ENCODE measurements at regions not wholly inside any gene's neighbourhood (a gene's known extent, or its start where the extent isn't known, plus 50 kb on each side); places are given as distances from the start of the nearest gene placed in this dataset.

- FAIRE-seq (peak; percentile 42), DNase-seq (ENCODE audit: low read depth, low spot score) (no peak)
- H3K27me3 ChIP-seq (ENCODE audit: control insufficient read depth in 2 of 2, insufficient read depth in 2 of 2, low read length in 2 of 2), result no peaks in the 10 kb centered on the region
- ChIA-PET POLR2A (interaction anchor here (0.6 kb wide), 1 partner anchor 619 kb away, joined by 3 read pairs; no protein-coding TSS in a partner anchor), CTCF (interaction anchor here (1.0 kb wide), 1 partner anchor 44 kb away, joined by 3 read pairs; no protein-coding TSS in a partner anchor)
- H3K4me1 ChIP-seq (ENCODE audit: control insufficient read depth, extremely low read depth, insufficient read depth, low read length), result peaks cover 38% of the 10 kb centered on the region
- no peak overlapping the region for H3K4me2 ChIP-seq (ENCODE audit: insufficient read depth, low read length)
- H3K9ac ChIP-seq (replicated peaks; ENCODE audit: extremely low read depth, insufficient read depth, low read length), result no peak overlapping the region
- no peak overlapping the region for H3K4me3 ChIP-seq (replicated peaks in 1 of 3; ENCODE audit: insufficient read depth in 1 of 3, low read depth in 1 of 3, low read length in 3 of 3)
- intact Hi-C loops (cut with micrococcal nuclease) (loop anchor here (10.0 kb wide), 1 partner anchor 424 kb away; no protein-coding TSS in a partner anchor), dilution Hi-C loops (cut with MboI; ENCODE audit: extremely low pct_ligation_motif_present, low sequenced_read_pairs) (no loop called here)
- H3K27ac ChIP-seq (ENCODE audit: insufficient read depth, low read depth, low read length), result no peak overlapping the region
- H2AFZ ChIP-seq (ENCODE audit: low read depth, low read length), result no peak overlapping the region
- TF ChIP-seq EZH2 (IDR thresholded peaks at IDR 0.05; ENCODE audit: borderline replicate concordance, low read depth, low read length, severe bottlenecking) (no peak), POLR2A (IDR thresholded peaks at IDR 0.05; ENCODE audit: low read depth, low read length) (no peak), POLR2AphosphoS5 (IDR thresholded peaks at IDR 0.05; ENCODE audit: insufficient read depth, low read depth, low read length) (no peak), JUN (IDR thresholded peaks at IDR 0.05; ENCODE audit: borderline replicate concordance, insufficient read depth, insufficient read length, low read depth) (no peak), MYC (IDR thresholded peaks at IDR 0.05; ENCODE audit: low read depth, low read length) (no peak), GATA2 (IDR thresholded peaks at IDR 0.05; ENCODE audit: insufficient read depth, insufficient read length, low read depth, low read length) (no peak), FOS (IDR thresholded peaks at IDR 0.05; ENCODE audit: borderline replicate concordance, insufficient read depth, low read length) (no peak)
- TF ChIP-seq, protein P1, sequence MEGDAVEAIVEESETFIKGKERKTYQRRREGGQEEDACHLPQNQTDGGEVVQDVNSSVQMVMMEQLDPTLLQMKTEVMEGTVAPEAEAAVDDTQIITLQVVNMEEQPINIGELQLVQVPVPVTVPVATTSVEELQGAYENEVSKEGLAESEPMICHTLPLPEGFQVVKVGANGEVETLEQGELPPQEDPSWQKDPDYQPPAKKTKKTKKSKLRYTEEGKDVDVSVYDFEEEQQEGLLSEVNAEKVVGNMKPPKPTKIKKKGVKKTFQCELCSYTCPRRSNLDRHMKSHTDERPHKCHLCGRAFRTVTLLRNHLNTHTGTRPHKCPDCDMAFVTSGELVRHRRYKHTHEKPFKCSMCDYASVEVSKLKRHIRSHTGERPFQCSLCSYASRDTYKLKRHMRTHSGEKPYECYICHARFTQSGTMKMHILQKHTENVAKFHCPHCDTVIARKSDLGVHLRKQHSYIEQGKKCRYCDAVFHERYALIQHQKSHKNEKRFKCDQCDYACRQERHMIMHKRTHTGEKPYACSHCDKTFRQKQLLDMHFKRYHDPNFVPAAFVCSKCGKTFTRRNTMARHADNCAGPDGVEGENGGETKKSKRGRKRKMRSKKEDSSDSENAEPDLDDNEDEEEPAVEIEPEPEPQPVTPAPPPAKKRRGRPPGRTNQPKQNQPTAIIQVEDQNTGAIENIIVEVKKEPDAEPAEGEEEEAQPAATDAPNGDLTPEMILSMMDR (IDR thresholded peaks at IDR 0.05; ENCODE audit: extremely low read depth in 1 of 2, insufficient read depth in 1 of 2, low read depth in 1 of 2, low read length in 2 of 2), result no peak
- TF ChIP-seq, protein P2, sequence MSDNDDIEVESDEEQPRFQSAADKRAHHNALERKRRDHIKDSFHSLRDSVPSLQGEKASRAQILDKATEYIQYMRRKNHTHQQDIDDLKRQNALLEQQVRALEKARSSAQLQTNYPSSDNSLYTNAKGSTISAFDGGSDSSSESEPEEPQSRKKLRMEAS (IDR thresholded peaks at IDR 0.05; ENCODE audit: insufficient read depth, insufficient read length), result no peak
- no peaks in the 10 kb centered on the region for H3K79me2 ChIP-seq (ENCODE audit: control insufficient read depth, insufficient read depth, low read length)
- no TSS peak for BruUV-seq (replicated peaks)
- no peaks in the 10 kb centered on the region for H3K36me3 ChIP-seq (ENCODE audit: control insufficient read depth in 2 of 2, extremely low read depth in 1 of 2, insufficient read depth in 2 of 2, low read length in 2 of 2)
- no peaks in the 10 kb centered on the region for H3K9me3 ChIP-seq (replicated peaks; ENCODE audit: control insufficient read depth, insufficient read depth, low read length)
- H3K9me1 ChIP-seq (replicated peaks; ENCODE audit: control insufficient read depth, extremely low read depth, insufficient read depth, low read length), result no peaks in the 10 kb centered on the region
- no peaks in the 10 kb centered on the region for H4K20me1 ChIP-seq (replicated peaks; ENCODE audit: control insufficient read depth, extremely low read depth, insufficient read depth, low read length)
These were observed 57.2 kb upstream of the UBE2E1 start for GRCh38 chr3:23748398-23749110.

Measured in endothelial cell of umbilical vein (primary cell).